ENCODE measurements at regions not wholly inside any gene's neighbourhood (a gene's known extent, or its start where the extent isn't known, plus 50 kb on each side); places are given as distances from the start of the nearest gene placed in this dataset.
A peak's percentile ranks its signal among the peaks of the same experiment; 100 is the strongest.

DNA sequence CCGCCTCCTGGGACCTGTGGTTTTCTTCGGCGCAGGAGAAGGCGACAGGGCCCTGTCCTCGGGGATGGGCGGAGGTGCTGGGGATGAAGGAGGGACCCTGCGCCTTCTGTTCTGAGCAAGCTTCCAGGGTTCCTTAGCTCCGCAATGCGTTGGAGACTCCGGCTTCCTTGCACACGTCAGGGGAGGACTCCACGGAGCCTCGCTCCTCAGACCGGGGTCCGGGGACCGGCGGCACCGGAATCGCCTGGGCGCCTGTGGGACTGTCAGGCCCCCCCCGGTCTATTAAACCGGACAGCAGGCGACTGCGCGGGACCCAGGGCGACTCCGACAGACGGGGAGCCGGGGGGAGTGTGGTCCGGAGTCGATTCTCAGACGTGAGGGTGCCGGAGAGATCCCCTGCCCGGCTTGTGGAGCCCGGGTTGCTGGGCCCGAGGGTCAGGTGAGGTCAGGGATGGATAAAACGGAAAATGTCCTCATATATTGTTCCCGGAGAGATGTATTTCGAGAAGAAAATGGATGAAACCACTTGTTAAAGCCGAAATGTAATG, 227.4 kb downstream of the TEX29 start:
- Histone ChIP-seq H3K27me3 (no peaks in the 10 kb centered on the region), H3K36me3 (ENCODE audit: low read depth, missing control alignments) (no peaks in the 10 kb centered on the region), H3K4me1 (no peaks in the 10 kb centered on the region), H3K4me3 (peak overlapping the region; percentile 4 to 41), H3K27ac (no peak overlapping the region), H3K9me3 (no peaks in the 10 kb centered on the region)
- no peak for DNase-seq
- TF ChIP-seq POLR2A (IDR thresholded peaks at IDR 0.05) (no peak), CTCF (IDR thresholded peaks at IDR 0.05) (no peak)
- intact Hi-C loops (cut with DNase I; ENCODE audit: low total_unique reads) = no loop called here
- WGBS, 2 donors = 55 to 87% methylated on average over 23 to 40 of the region's 40 CpGs

GRCh38 chr13:111548301-111548700, 227.9 kb downstream of the TEX29 start:
- Histone ChIP-seq H3K4me3 (peak overlapping the region; percentile 4 to 41), H3K36me3 (ENCODE audit: low read depth, missing control alignments) (no peaks in the 10 kb centered on the region), H3K27me3 (no peaks in the 10 kb centered on the region), H3K27ac (no peak overlapping the region), H3K9me3 (no peaks in the 10 kb centered on the region), H3K4me1 (no peaks in the 10 kb centered on the region)
- 70 to 72% methylated on average over 22 to 25 of the region's 25 CpGs for WGBS, 2 donors
- DNase-seq = no peak
- TF ChIP-seq CTCF (IDR thresholded peaks at IDR 0.05) = no peak
- TF ChIP-seq POLR2A (IDR thresholded peaks at IDR 0.05) = no peak
- intact Hi-C loops (cut with DNase I; ENCODE audit: low total_unique reads) = no loop called here

DNA sequence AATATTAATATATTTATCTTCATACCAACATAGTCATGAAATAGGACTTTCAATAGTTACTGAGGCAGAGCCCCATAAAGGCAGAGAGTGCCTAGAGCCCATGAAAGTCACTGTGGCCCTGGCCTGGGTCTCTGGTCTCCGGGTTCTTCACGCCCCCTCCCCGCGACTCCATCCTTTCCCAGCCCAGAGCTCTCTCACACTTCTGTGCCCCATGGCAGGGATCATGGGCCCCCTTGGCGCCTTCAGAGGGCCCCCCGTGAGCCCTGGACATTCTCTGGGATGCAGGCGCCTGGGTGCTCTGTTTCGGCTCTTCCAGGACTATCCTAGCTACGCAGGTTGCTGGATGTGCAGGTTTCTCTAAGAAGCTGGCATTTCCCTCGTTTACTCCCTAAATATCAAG, 228.4 kb downstream of the TEX29 start:
- no peaks in the 10 kb centered on the region for H3K27me3 ChIP-seq
- 56 to 65% methylated on average over 10 of the region's 10 CpGs for WGBS, 2 donors
- H3K4me1 ChIP-seq = no peaks in the 10 kb centered on the region
- H3K36me3 ChIP-seq (ENCODE audit: low read depth, missing control alignments) = no peaks in the 10 kb centered on the region
- no peak overlapping the region for H3K27ac ChIP-seq
- no peaks in the 10 kb centered on the region for H3K9me3 ChIP-seq
- intact Hi-C loops (cut with DNase I; ENCODE audit: low total_unique reads) = no loop called here
- DNase-seq = no peak
- no peak for TF ChIP-seq POLR2A (IDR thresholded peaks at IDR 0.05)
- no peak for TF ChIP-seq CTCF (IDR thresholded peaks at IDR 0.05)
- no peak overlapping the region for H3K4me3 ChIP-seq

DNA sequence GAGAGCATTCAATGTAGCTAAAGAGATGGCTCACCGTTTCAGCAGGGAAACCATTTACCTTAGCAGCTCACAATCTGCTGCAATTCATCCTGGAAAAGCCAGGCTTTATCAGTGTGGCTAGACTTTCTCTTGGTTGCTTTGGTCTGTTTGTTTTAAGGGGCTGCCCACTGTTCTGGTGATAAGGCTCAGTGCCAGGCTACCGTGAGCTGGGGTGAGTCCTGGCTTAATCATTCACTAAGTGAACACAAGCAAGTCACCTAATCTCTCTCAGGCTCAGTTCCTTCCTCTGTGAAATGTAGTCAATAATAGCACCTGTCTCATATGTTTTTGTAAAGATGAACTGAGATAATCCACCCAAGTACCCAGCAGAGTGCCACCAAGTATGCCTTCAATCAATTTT, 229.0 kb downstream of the TEX29 start:
- DNase-seq = no peak
- TF ChIP-seq CTCF (IDR thresholded peaks at IDR 0.05) = no peak
- no peak for TF ChIP-seq POLR2A (IDR thresholded peaks at IDR 0.05)
- no peaks in the 10 kb centered on the region for H3K4me1 ChIP-seq
- H3K36me3 ChIP-seq (ENCODE audit: low read depth, missing control alignments) = no peaks in the 10 kb centered on the region
- H3K27me3 ChIP-seq = no peaks in the 10 kb centered on the region
- intact Hi-C loops (cut with DNase I; ENCODE audit: low total_unique reads) = no loop called here
- H3K27ac ChIP-seq = no peak overlapping the region
- 34 to 46% methylated on average over 2 of the region's 2 CpGs for WGBS, 2 donors
- no peaks in the 10 kb centered on the region for H3K9me3 ChIP-seq
- no peak overlapping the region for H3K4me3 ChIP-seq

GRCh38 chr13:111550062-111550461, 229.6 kb downstream of the TEX29 start:
- DNase-seq = no peak

More at GRCh38 chr13:111550062-111550461, 229.6 kb downstream of the TEX29 start:
- H3K4me1 ChIP-seq = no peaks in the 10 kb centered on the region
- H3K27me3 ChIP-seq = no peaks in the 10 kb centered on the region
- TF ChIP-seq CTCF (IDR thresholded peaks at IDR 0.05) = no peak
- no peak for TF ChIP-seq POLR2A (IDR thresholded peaks at IDR 0.05)
- H3K4me3 ChIP-seq = no peak overlapping the region
- intact Hi-C loops (cut with DNase I; ENCODE audit: low total_unique reads) = no loop called here
- no peaks in the 10 kb centered on the region for H3K36me3 ChIP-seq (ENCODE audit: low read depth, missing control alignments)
- H3K9me3 ChIP-seq = no peaks in the 10 kb centered on the region
- H3K27ac ChIP-seq = no peak overlapping the region

Measured in testis (tissue), 2 donors.